ENCODE measurements at regions not wholly inside any gene's neighbourhood (a gene's known extent, or its start where the extent isn't known, plus 50 kb on each side); places are given as distances from the start of the nearest gene placed in this dataset.

GRCh38 chr4:152024881-152025280 lies 264.1 kb upstream of the GATB start:
- Histone ChIP-seq H3K4me3 (ENCODE audit: control extremely low read depth in 1 of 5, extremely low read depth in 1 of 5, insufficient read depth in 1 of 5, low read depth in 2 of 5, low read length in 4 of 5) (no peak overlapping the region), H2AFZ (ENCODE audit: insufficient read depth, low read depth, low read length, poor library complexity, severe bottlenecking) (no peak overlapping the region), H3K4me2 (replicated peaks; ENCODE audit: low read depth, low read length, poor library complexity, severe bottlenecking) (no peak overlapping the region), H3K27ac (ENCODE audit: low read length in 2 of 2) (no peak overlapping the region), H3K36me3 (replicated peaks in 1 of 2; ENCODE audit: control extremely low read depth in 1 of 2, control insufficient read depth in 1 of 2, extremely low read depth in 1 of 2, insufficient read depth in 2 of 2, low read length in 1 of 2) (no peaks in the 10 kb centered on the region), H4K20me1 (ENCODE audit: control insufficient read depth, insufficient read depth, low read length, poor library complexity, severe bottlenecking) (no peaks in the 10 kb centered on the region), H3K9me3 (ENCODE audit: control extremely low read depth in 1 of 3, control insufficient read depth in 2 of 3, insufficient read depth in 1 of 3, low read length in 2 of 3) (no peaks in the 10 kb centered on the region), H3K79me2 (ENCODE audit: control insufficient read depth, insufficient read depth, low read length) (no peaks in the 10 kb centered on the region), H3K27me3 (replicated peaks in 1 of 4; ENCODE audit: control extremely low read depth in 1 of 4, control insufficient read depth in 3 of 4, insufficient read depth in 4 of 4, low read length in 3 of 4) (peaks cover 0 to 6% (median 1%) of the 10 kb centered on the region in 4 experiments), H3K4me1 (ENCODE audit: control insufficient read depth in 2 of 2, insufficient read depth in 2 of 2, low read length in 2 of 2) (peaks cover 5% of the 10 kb centered on the region in 2 donors), H3K9ac (ENCODE audit: low read length) (no peak overlapping the region)
- H3K27ac Mint-ChIP-seq, result no peak overlapping the region
- no peak for TF ChIP-seq EZH2 (IDR thresholded peaks at IDR 0.05; ENCODE audit: borderline replicate concordance, insufficient read depth, low read depth, low read length, poor library complexity, severe bottlenecking)
- TF ChIP-seq, protein P1, sequence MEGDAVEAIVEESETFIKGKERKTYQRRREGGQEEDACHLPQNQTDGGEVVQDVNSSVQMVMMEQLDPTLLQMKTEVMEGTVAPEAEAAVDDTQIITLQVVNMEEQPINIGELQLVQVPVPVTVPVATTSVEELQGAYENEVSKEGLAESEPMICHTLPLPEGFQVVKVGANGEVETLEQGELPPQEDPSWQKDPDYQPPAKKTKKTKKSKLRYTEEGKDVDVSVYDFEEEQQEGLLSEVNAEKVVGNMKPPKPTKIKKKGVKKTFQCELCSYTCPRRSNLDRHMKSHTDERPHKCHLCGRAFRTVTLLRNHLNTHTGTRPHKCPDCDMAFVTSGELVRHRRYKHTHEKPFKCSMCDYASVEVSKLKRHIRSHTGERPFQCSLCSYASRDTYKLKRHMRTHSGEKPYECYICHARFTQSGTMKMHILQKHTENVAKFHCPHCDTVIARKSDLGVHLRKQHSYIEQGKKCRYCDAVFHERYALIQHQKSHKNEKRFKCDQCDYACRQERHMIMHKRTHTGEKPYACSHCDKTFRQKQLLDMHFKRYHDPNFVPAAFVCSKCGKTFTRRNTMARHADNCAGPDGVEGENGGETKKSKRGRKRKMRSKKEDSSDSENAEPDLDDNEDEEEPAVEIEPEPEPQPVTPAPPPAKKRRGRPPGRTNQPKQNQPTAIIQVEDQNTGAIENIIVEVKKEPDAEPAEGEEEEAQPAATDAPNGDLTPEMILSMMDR (IDR thresholded peaks at IDR 0.05), result no peak
- H3K4me1 Mint-ChIP-seq, result no peaks in the 10 kb centered on the region
- DNase-seq (no peak), ATAC-seq (ENCODE audit: low read depth) (no peak)
- ChIA-PET CTCF (no interaction called here), POLR2A (no interaction called here)
- H3K9me3 Mint-ChIP-seq (ENCODE audit: insufficient read depth), result no peaks in the 10 kb centered on the region
- H3K4me3 Mint-ChIP-seq, result no peak overlapping the region
- H3K27me3 Mint-ChIP-seq, result peaks cover 10% of the 10 kb centered on the region
- intact Hi-C loops (cut with micrococcal nuclease), result no loop called here

DNA sequence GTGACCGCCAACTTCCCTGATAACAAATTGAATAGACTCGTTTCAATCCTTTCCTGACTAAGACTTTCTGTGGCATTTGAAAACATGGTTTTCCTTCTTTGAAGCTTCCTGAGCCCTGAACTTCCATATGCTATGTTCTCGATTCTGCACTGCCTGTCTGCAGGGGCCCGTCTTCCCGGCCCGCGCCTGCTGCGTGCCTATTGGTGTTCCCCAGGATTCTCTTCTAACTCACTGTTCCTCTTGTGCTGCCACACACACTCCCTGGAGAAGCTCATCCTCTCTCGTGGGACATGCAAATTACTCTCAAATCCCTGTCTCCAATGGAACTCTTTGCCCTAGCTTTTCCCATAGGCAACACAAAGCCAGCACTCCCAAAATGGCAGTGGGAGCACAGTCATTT lies 262.9 kb upstream of the GATB start:
- H3K27ac Mint-ChIP-seq, result no peak overlapping the region
- Histone ChIP-seq H3K9me3 (ENCODE audit: control extremely low read depth in 1 of 3, control insufficient read depth in 2 of 3, insufficient read depth in 1 of 3, low read length in 2 of 3) (no peaks in the 10 kb centered on the region), H3K27ac (ENCODE audit: low read length in 2 of 2) (no peak overlapping the region), H2AFZ (ENCODE audit: insufficient read depth, low read depth, low read length, poor library complexity, severe bottlenecking) (no peak overlapping the region), H3K4me1 (ENCODE audit: control insufficient read depth in 2 of 2, insufficient read depth in 2 of 2, low read length in 2 of 2) (peaks cover 5% of the 10 kb centered on the region in 2 donors), H4K20me1 (ENCODE audit: control insufficient read depth, insufficient read depth, low read length, poor library complexity, severe bottlenecking) (no peaks in the 10 kb centered on the region), H3K79me2 (ENCODE audit: control insufficient read depth, insufficient read depth, low read length) (no peaks in the 10 kb centered on the region), H3K27me3 (replicated peaks in 1 of 4; ENCODE audit: control extremely low read depth in 1 of 4, control insufficient read depth in 3 of 4, insufficient read depth in 4 of 4, low read length in 3 of 4) (peaks cover 0 to 6% (median 1%) of the 10 kb centered on the region in 4 experiments), H3K4me2 (replicated peaks; ENCODE audit: low read depth, low read length, poor library complexity, severe bottlenecking) (no peak overlapping the region), H3K9ac (ENCODE audit: low read length) (no peak overlapping the region), H3K36me3 (replicated peaks in 1 of 2; ENCODE audit: control extremely low read depth in 1 of 2, control insufficient read depth in 1 of 2, extremely low read depth in 1 of 2, insufficient read depth in 2 of 2, low read length in 1 of 2) (no peaks in the 10 kb centered on the region), H3K4me3 (ENCODE audit: control extremely low read depth in 1 of 5, extremely low read depth in 1 of 5, insufficient read depth in 1 of 5, low read depth in 2 of 5, low read length in 4 of 5) (no peak overlapping the region)
- H3K9me3 Mint-ChIP-seq (ENCODE audit: insufficient read depth), result no peaks in the 10 kb centered on the region
- DNase-seq (no peak), ATAC-seq (ENCODE audit: low read depth) (no peak)
- peaks cover 14% of the 10 kb centered on the region for H3K27me3 Mint-ChIP-seq
- intact Hi-C loops (cut with micrococcal nuclease), result no loop called here
- H3K4me1 Mint-ChIP-seq, result no peaks in the 10 kb centered on the region
- TF ChIP-seq EZH2 (IDR thresholded peaks at IDR 0.05; ENCODE audit: borderline replicate concordance, insufficient read depth, low read depth, low read length, poor library complexity, severe bottlenecking), result no peak
- TF ChIP-seq, protein P1 (IDR thresholded peaks at IDR 0.05), result no peak
- ChIA-PET POLR2A (no interaction called here), CTCF (no interaction called here)
- no peak overlapping the region for H3K4me3 Mint-ChIP-seq
- WGBS (ENCODE audit: insufficient coverage), result 79% methylated on average over 9 of the region's 9 CpGs

Measured in B cell (primary cell).